HG03159 (cell line): ENCODE measurements at regions not wholly inside any gene's neighbourhood (a gene's known extent, or its start where the extent isn't known, plus 50 kb on each side); places are given as distances from the start of the nearest gene placed in this dataset.

ENCODE experiments used
- ATAC-seq: cut with Tn5 transposase; IDR thresholded peaks from one replicate; pipeline ENCODE4 v1.9.1; 2021; ENCODE audit warnings: mild to moderate bottlenecking, moderate library complexity; ENCODE audit not compliant: unreplicated experiment

- ATAC-seq = no peak
Measured at GRCh38 chr13:32859707-32860292, 156.4 kb upstream of the KL start.

- no peak for ATAC-seq
Measured at GRCh38 chr13:32861304-32861703, 154.9 kb upstream of the KL start.

GRCh38 chr13:32863596-32863995 lies 152.6 kb upstream of the KL start:
- ATAC-seq = no peak

DNA sequence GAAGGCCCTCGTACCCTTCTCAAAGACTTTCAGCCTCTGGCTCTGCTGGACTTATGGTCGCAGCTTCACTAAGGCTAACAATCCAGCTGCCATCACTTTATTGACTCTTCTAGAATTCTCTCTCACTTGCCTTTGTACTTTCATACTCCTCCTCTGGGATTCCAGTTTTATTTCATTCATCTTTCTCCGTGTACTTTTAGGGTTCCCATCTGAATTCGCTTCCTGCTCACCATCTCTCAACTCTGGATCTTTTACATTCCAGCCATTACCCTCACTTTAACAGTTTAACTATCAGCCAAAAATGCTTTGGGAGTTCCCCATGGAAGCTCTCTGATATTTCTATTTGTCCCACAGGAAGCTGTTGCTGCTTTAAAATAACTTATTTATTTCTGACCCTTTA lies 149.3 kb upstream of the KL start:
- no peak for ATAC-seq

GRCh38 chr13:32877491-32877890 lies 138.7 kb upstream of the KL start:
- no peak for ATAC-seq

- no peak for ATAC-seq
Measured at GRCh38 chr13:32878163-32878562, 138.1 kb upstream of the KL start.

DNA sequence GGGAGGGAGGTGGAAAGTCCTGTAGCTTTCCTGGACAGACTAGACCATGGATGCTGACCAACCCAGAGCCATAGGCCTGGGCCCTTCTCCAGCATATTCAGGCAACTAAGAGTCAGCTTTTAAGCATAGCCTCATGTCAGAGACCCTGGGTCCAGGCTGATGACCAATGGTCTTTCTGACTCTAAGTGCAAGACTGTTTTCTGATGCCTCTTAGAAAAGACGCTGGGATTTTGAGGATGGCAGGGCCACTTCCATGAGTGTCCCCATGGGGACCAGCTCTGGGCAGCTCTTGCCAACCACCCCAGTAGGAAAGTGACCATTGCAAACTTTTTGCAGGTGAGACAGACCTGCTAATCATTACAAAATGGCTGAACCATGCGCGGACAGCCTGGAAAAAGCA lies 135.6 kb upstream of the KL start:
- no peak for ATAC-seq

DNA sequence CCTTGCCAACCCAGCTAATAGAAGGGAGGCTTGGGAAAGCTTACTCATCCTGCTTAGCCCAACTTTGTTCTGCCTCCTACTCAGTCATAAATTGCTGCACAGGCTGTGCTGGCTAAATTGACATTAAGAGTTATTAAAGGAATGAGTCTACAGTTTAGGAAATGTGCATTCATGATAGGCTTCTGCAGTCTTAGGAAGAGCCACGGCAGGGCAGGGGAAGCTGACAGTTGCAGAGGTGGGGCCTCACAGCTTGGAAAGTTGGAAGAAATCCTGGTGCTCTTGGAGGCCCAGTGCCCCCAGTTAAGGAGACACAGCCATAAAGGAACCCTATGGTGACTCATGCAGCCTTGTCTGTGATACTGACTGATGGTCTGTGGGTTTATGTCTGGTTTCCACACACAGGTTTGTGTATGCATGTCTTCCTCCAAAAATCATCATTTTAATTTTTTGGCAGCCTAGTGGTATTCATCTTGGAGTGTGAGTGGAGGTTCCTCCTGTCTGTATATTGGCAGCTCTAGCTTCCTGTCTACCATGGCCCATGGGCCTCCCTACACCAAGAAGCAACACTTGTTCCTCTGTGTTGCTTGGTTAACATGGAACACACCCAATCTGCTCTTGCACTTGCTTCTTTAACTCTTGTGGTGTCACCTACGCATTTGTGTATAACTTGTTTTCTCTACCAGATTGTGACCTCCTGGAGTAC lies 135.0 kb upstream of the KL start:
- ATAC-seq = no peak

- no peak for ATAC-seq
Measured at GRCh38 chr13:32881777-32882145, 134.5 kb upstream of the KL start.

GRCh38 chr13:32882691-32883090 lies 133.5 kb upstream of the KL start:
- ATAC-seq = no peak

DNA sequence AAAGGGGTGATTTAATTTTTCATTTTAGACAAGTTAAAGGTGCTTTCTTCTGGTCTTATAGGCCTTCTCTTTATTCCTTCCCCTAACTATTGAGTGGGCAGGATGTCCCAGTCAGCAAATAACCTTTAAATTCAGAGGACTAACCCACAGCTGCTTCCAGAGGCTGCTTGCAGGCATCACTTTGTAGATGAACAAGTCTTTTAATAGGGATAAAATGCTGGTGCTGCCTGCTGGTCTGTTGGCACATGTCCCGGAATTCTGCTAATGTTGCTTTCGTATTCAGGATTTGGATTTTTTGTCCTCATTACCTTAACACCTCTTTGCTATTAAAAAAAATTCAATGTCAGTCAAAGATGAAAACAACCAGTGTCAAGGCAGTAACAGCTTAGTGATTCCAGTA lies 132.7 kb upstream of the KL start:
- ATAC-seq = no peak

- ATAC-seq = no peak
Measured at GRCh38 chr13:32887617-32888016, 128.6 kb upstream of the KL start.

DNA sequence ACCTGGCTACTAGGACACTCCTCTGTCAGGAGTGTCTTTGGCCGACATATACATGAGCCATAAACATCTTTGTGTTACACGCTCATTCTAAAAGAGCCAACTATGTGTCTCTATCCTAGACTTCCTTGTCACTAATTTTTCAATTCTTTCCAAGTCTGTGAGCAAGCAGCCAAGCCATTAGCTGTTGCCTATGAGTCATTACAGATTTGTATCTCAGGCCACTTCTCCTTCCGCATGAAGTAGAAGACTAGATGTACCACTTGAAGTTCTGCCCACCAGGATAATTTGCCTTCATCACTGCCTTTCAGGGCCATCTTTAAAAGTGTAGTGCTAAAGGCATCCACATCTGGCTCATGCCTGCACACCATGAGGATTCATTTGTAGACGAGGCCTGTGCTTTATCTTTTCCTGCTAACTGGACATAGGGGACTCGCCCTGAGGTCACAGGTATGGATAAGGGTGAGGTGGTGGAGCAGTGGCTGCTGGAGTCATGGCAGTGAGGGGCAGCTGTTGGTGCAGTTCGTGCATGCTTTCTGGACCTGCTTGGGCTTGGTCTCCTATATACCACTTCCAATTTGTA lies 126.1 kb upstream of the KL start:
- no peak for ATAC-seq

GRCh38 chr13:32893176-32893575 lies 123.0 kb upstream of the KL start:
- ATAC-seq = no peak

GRCh38 chr13:32894589-32895001 lies 121.6 kb upstream of the KL start:
- ATAC-seq = no peak

DNA sequence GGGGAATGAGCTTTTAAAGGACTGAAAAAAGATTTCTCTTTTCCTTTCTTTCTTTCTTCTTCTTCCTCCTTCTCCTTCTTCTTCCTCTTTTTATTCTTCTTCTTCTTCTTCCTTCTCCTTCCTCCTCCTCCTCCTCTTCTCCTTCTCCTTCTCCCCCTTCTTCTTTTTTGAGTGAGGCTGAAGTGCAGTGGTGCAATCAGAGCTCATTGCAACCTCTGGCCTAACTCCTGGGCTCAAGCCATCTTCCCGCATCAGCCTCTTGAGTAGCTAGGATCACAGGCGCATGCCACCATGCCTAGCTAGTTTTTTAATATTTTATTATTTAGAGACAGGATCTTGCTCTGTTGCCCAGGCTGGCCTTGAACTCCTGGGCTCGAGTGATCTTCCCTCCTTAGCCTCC lies 120.9 kb upstream of the KL start:
- no peak for ATAC-seq

- ATAC-seq = no peak
Measured at GRCh38 chr13:32897296-32897695, 118.9 kb upstream of the KL start.

DNA sequence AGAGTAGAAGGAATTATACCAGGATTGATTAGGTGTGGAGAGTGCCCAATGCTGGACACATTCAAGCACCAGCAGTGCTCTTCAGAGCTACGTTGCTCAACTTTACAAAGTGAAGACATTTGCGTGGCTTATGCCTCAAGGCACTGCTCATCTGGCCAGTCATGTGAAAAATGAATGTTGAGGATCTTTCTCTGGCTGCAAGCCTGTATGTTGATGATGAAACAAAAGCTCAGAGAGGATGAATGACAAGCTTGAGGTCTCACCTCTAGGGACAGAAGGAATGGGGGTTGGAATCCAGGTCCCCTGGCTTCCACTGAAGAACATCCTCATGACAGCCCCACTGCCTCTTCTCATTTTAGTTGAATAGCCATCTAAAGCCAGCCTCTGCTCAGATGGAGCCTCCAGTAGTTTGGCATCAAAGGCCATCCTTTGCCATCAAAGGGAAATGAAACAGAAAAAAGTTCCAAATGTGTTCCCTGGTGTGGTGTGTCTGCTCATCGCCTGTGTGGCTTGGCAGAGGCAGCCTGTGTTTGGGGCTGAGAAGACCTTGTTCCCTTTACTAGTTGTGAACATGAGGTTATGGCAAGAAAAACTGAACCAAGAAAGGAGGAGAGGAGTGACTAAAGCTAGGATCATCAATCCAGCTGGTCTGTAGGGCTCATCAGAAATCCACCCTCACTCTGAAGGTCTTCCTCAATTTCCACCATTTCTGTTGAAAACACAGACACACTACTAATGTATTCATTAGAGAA lies 114.0 kb upstream of the KL start:
- no peak for ATAC-seq

DNA sequence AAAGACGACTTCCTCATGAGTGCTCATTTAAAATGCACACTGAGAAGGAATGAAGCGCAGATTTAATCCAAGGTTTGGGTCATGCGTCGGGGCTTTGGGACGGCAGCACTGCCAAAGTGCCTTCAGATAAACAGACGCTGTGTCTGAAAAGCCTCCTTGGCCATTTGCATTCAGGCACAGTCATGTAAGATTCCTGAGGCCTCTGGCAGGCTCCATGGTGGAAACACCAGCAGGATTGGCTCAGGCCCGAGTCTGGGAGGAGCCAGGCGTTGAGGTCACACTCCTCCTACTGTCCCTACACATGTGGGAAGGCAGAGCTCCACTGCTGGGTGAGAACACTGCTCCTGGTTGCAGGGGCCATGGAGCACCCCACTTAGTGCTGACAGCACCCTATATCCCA lies 113.3 kb upstream of the KL start:
- ATAC-seq = no peak

GRCh38 chr13:32903720-32904119 lies 112.5 kb upstream of the KL start:
- ATAC-seq = no peak

- no peak for ATAC-seq
Measured at GRCh38 chr13:32904266-32904665, 112.0 kb upstream of the KL start.
